ENCODE measurements at regions not wholly inside any gene's neighbourhood (a gene's known extent, or its start where the extent isn't known, plus 50 kb on each side); places are given as distances from the start of the nearest gene placed in this dataset.

DNA sequence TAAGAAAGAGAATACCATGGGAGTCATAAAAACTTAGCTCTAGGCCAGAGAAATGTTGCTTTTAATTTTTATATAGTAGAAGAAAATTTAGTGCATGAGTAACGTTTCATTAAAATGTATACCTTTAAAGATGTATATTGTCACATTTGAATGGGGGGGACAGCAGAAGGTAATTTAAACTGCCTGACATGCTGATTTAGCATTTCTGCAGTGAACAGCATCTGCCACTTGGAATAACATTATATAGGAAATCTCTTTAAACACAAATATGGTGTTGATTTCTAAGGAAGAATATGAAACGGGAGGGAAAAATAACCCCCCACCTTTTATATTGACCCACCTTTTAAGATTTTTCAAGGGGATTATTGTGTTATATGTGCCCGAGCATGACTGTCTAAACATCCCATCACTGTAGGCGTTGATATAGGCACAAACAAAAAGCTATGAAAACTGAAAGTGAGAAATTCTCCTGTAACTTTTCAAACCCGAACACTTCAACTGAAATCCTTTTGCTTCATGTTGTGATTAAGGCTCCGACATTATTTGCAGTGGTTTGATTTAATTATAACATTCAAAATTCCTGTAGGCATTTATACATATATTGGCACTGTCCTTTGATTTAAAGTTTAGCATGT lies 244.7 kb upstream of the CELF2 start:
- no peak for DNase-seq (ENCODE audit: low spot score)
- ChIA-PET POLR2A (ENCODE audit: low non-redundant PET) (no interaction called here), CTCF (interaction anchor here (0.6 kb wide), 2 partner anchors 18 to 985 kb away, joined by 3 read pairs; no protein-coding TSS in a partner anchor)
- H3K27ac ChIP-seq = no peak overlapping the region
- TF ChIP-seq, protein P1, sequence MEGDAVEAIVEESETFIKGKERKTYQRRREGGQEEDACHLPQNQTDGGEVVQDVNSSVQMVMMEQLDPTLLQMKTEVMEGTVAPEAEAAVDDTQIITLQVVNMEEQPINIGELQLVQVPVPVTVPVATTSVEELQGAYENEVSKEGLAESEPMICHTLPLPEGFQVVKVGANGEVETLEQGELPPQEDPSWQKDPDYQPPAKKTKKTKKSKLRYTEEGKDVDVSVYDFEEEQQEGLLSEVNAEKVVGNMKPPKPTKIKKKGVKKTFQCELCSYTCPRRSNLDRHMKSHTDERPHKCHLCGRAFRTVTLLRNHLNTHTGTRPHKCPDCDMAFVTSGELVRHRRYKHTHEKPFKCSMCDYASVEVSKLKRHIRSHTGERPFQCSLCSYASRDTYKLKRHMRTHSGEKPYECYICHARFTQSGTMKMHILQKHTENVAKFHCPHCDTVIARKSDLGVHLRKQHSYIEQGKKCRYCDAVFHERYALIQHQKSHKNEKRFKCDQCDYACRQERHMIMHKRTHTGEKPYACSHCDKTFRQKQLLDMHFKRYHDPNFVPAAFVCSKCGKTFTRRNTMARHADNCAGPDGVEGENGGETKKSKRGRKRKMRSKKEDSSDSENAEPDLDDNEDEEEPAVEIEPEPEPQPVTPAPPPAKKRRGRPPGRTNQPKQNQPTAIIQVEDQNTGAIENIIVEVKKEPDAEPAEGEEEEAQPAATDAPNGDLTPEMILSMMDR (conservative IDR thresholded peaks at IDR 0.05; ENCODE audit: low read depth) = no peak

- CTCF ChIA-PET = no interaction called here
- TF ChIP-seq, protein P1 (conservative IDR thresholded peaks at IDR 0.05; ENCODE audit: low read depth) = no peak
- H3K27ac ChIP-seq = no peak overlapping the region
- POLR2A ChIA-PET (ENCODE audit: low non-redundant PET) = no interaction called here
- DNase-seq (ENCODE audit: low spot score) = no peak
These were observed 243.3 kb upstream of the CELF2 start for GRCh38 chr10:10774416-10774815.

DNA sequence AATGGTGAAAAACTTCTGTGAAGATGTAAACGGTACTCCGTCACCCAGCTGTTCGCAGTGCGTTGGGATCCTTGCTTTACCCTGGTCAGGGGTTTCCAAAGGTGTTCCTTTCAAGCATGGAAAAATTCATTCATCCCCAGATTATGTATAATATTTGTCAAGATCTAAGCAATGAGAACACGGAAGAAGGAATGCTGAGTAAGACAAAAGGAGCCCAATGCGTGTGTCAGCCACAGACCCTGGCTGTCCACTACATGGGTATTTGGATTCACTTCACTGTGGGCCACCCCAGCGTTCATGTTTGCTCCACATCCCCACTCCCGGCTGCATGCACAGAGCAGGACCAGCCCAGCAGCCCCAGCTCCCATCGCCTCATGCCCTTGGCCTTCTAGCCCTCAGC lies 241.3 kb upstream of the CELF2 start:
- no peak for DNase-seq (ENCODE audit: low spot score)
- ChIA-PET POLR2A (ENCODE audit: low non-redundant PET) (no interaction called here), CTCF (no interaction called here)
- H3K27ac ChIP-seq = no peak overlapping the region
- TF ChIP-seq, protein P1 (conservative IDR thresholded peaks at IDR 0.05; ENCODE audit: low read depth) = no peak

GRCh38 chr10:10777279-10777678 lies 240.4 kb upstream of the CELF2 start:
- ChIA-PET POLR2A (ENCODE audit: low non-redundant PET) (no interaction called here), CTCF (no interaction called here)
- TF ChIP-seq, protein P1 (conservative IDR thresholded peaks at IDR 0.05; ENCODE audit: low read depth) = no peak
- no peak overlapping the region for H3K27ac ChIP-seq
- DNase-seq (ENCODE audit: low spot score) = no peak

DNA sequence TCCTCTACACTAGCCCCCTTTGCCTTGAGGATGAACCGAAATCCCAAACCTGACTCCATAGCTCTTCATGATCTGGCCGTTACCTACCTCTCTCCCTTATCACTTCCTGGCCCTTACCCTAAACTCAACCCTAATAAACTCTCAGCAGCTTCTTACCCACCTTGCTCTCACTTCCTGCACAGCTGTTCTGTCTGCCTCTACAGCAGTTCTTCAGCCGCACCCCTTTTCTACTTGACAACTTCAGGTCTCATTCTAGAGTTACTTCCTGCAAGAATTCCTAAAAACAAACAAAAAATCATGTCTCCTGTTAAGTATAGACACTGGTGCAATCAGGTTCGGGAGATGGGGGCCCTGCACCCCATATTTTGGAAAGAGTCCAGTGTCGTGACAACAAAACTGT lies 239.9 kb upstream of the CELF2 start:
- CTCF ChIA-PET = no interaction called here

GRCh38 chr10:10778959-10779358 lies 238.7 kb upstream of the CELF2 start:
- CTCF ChIA-PET = no interaction called here
- POLR2A ChIA-PET (ENCODE audit: low non-redundant PET) = no interaction called here
- no peak for DNase-seq (ENCODE audit: low spot score)
- H3K27ac ChIP-seq = no peak overlapping the region
- TF ChIP-seq, protein P1 (conservative IDR thresholded peaks at IDR 0.05; ENCODE audit: low read depth) = no peak

More for the DNA sequence above, 239.9 kb upstream of the CELF2 start:
- no peak for DNase-seq (ENCODE audit: low spot score)
- POLR2A ChIA-PET (ENCODE audit: low non-redundant PET) = no interaction called here
- H3K27ac ChIP-seq = no peak overlapping the region
- TF ChIP-seq, protein P1 (conservative IDR thresholded peaks at IDR 0.05; ENCODE audit: low read depth) = no peak

Data from RWPE1 (cell line).